ENCODE measurements at regions not wholly inside any gene's neighbourhood (a gene's known extent, or its start where the extent isn't known, plus 50 kb on each side); places are given as distances from the start of the nearest gene placed in this dataset.
"Not testable (repeated sequence)": the region's sequence is repeated elsewhere in the genome, so short reads cannot be mapped to it uniquely, and the experiment has no call there.

DNA sequence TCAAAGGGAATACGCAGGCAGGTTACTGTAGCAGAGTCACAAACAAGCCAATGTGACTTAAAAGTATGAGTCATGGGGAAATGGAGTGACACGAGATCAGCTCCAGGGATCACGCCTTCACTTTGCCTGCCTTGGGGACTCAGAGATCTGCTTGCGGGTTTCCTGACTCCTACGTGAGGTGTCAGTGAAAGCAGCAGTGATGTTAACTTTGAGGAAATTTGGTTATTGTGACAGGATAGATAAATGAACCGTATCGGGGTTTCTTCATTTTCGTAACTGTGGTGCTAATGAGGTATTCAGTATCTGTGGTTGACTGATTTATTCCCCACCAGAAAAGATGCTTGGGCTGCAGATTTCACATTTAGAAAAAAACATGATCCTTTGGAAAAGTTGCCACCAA, 383.3 kb upstream of the ZFP42 start:
- DNase-seq (ENCODE audit: low spot score): no peak
- in situ Hi-C loops (cut with HindIII; ENCODE audit: low sequenced_read_pairs): no loop called here

DNA sequence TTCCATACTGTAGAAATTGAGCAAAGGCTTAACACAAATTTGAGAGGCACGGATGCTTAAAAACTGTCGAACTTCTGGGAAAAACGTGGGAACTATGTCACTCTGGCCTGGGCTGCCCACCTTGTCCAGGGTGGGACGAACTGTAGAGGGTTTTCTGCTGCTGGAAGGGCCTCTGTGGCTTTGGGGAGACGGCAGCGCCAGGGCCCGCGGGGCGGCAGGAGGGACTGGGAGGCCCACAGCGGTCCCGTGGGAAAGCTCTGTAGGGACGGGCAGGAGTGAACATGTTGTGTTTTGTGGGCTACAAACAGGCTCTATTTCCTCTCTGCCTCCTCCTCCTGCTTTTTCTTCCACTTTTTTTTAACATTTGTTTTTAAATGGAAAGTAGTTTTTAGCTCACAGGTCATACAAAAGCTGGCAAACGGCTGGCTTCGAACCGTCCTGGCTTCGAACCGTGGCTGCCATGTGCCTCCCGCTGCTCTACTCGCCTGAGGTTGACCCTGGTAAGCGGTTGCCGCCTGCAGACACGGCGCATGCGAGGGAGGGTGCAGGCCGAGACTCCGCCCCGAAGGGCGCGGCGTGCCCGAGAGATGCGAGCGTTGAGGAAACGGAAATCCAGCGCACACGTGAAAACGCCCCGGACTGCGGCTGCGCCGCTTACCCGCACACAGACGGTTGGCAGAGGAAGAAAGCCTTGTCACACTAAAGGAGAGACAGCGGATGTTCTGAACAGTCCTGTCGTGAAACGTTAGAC, 382.3 kb upstream of the ZFP42 start:
- no peak for DNase-seq (ENCODE audit: low spot score)
- in situ Hi-C loops (cut with HindIII; ENCODE audit: low sequenced_read_pairs): no loop called here

DNA sequence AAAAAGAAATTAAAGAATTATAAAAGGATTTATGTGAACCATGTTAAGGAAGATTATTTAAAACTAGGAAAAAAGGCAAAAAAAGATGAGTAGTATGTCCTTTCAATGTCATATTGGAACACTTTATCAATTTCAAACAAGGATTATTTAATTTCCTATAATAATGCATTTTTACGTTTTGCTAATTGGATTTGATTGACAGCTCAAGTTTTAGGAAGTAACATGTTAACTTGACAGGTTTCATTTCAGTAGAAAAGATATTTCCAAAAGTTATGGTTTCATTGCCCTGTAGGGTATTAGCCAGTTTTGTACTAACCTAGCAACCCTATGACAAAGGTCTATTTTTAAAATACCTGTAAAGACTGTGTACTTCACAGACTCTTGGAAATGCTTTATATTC, 379.6 kb upstream of the ZFP42 start:
- DNase-seq (ENCODE audit: low spot score): no peak
- in situ Hi-C loops (cut with HindIII; ENCODE audit: low sequenced_read_pairs): no loop called here

DNA sequence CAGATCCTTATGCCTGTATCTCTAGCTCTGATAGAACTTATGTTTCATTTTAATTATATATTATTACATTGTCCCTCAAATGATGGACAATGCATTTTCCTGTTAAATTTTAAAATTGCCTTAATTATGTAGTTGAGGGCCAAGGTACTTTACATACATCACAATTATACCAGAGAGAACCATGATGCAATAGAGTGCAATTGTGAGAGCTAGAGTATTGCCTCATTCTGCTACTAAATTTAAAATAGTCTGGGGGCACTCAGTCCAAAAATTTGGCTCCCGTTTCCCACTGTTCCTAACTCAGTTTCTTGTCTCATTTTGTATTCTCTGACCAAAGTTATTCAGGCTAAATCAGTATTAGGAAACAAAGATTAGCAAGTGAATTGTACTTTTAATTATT, 378.5 kb upstream of the ZFP42 start:
- DNase-seq (ENCODE audit: low spot score): no peak
- in situ Hi-C loops (cut with HindIII; ENCODE audit: low sequenced_read_pairs): no loop called here

DNA sequence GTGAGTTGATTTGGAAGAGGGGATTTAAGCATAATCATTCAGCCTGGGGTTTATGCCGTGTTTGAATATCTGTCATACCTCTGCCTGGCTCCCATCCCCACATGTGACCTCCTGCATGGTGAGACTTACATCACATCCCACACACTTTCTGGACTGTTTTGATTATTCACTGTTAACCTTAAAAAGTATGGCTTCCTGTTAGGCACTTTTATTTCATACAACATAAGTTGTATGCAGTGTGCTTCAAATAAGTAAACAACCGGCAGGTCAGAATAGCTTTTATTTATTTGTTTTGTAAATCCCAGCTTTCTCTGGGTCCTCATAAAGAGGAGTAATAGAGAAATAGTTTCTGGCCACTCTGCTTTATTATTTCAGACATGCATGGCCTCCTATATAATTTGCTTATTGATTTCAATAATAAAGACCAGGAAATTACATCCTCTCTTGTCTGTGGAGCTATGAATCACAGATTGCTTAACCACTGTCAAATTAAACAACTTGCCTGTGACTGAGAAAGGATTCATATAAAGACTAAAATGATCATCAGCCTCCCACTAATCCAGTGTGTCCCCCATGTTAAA, 376.8 kb upstream of the ZFP42 start:
- DNase-seq (ENCODE audit: low spot score): no peak

DNA sequence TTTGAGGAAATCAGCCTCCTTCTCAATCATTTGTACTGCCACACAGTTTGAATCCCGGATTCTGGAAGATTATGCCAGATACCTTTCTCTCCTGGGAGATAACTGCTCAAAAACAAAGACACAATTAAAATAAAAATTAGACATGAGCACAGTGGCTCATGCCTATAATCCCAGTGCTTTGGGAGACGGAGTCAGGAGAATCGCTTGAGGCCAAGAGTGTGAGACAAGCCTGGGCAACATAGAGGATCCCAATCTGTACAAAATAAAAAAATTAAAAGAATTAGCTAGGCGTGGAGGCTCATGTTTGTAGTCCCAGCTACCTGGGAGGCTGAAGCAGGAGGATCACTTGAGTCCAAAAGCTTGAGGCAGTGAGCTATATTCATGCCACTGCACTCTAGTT, 376.3 kb upstream of the ZFP42 start:
- DNase-seq (ENCODE audit: low spot score): no peak
- in situ Hi-C loops (cut with HindIII; ENCODE audit: low sequenced_read_pairs): no loop called here

More for the DNA sequence above, 376.8 kb upstream of the ZFP42 start:
- in situ Hi-C loops (cut with HindIII; ENCODE audit: low sequenced_read_pairs): no loop called here

DNA sequence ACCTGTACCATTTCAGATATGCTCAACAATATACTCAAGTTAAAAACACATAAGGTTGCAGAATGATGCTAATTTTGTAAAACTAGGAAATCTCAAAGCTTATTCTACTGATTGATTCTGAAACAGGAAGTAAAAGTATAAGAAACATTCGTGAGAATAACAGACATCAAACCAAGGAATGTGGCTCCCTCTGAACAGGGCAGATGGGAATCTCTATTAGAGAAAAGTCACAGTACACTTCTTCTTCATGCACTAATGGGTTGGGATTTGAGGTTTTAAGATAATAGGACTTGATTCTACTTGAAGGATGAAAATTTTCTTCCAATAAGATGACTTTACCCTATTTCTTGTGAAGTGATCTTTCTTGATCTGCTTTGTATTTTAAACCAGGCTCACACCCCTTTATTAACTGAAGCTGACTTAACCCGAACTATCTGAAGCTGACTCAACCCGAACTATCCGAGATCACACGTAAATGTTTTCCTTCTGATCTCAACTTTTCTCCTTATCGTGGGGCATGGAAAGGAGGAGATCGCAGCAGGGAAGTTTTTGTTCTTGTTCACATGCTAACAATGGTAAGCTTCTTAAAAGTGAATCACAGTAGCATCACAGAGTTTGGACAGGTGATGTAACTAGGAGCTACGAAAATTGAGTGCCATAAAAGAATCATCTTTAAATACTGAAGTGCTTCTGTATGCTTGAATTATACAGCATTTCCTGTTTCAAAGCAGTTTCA, 363.1 kb upstream of the ZFP42 start:
- in situ Hi-C loops (cut with HindIII; ENCODE audit: low sequenced_read_pairs): no loop called here
- no peak for DNase-seq (ENCODE audit: low spot score)

DNA sequence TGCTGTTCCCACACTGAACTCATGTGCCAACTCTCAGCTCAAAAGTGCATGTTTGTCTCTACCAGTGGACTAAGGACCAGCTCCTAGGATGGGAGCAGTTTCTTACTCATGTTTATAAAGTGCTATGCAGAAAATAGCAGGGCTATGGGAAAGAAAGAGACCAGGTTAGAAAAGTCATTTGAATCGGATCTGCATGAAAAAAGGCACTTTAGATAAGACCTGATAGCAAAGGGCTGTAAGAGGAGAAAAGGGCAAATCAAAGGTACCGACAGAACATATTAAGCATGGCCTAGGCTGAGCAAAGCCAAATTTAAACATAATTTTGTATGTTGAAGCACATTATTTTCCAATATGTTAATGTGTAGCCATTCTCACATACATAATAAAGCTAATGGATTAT, 362.3 kb upstream of the ZFP42 start:
- no peak for DNase-seq (ENCODE audit: low spot score)
- in situ Hi-C loops (cut with HindIII; ENCODE audit: low sequenced_read_pairs): no loop called here

DNA sequence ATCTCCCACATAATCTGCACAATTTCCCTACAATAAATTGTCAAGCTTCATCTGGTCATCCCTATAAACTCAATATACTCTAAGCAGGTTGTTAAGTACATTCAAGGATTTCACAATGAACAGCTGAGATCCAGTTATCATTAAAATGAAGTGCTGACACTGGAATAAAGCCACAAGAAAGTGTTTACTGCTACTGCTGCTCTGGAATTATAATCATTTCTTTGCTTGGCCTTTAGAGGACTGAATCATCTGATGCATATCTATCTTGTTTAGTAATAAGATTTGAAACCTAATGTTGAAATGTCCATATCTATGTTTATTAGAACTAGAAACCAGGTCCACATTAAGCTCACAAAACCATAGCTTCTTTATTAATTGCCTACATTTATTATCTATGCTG, 338.6 kb upstream of the ZFP42 start:
- in situ Hi-C loops (cut with HindIII; ENCODE audit: low sequenced_read_pairs): no loop called here
- DNase-seq (ENCODE audit: low spot score): no peak

DNA sequence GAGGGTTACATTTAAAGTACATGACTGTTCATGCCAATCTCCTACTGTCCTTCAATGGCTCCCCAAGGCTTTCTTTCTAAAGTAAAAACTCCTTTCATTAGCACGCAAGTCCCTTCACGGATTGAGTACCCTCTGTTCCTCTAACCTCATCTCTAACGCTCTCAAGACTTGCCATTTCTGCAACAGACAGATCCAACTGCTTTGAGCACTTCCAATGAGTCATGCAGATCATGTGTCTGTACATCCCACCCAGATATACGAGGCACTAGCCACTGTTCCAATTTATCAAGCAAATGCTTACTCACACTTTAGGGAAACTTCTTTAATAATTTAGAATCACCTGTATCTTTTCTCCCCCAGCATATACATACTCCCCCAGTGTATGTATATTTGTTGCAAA, 332.5 kb upstream of the ZFP42 start:
- in situ Hi-C loops (cut with HindIII; ENCODE audit: low sequenced_read_pairs): no loop called here
- no peak for DNase-seq (ENCODE audit: low spot score)

DNA sequence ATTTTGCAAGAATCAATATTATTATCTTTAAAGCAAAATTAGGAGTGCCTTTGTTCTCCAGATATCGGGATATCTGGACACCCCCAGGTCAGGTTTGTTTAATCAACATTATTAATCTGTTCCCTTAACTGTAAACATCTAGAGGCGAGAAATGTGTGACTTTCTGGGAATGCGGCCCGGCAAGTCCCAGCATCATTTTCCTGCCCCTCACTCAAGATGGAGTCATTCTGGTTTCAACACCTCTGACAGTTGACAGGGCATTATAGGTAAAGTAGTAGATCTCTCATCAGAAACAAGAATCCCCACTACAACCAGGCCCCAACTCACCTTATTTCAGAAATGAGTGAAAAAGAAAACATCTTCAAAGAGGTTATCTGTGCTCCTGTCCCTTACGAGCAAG, 331.6 kb upstream of the ZFP42 start:
- DNase-seq (ENCODE audit: low spot score): no peak
- in situ Hi-C loops (cut with HindIII; ENCODE audit: low sequenced_read_pairs): no loop called here

DNA sequence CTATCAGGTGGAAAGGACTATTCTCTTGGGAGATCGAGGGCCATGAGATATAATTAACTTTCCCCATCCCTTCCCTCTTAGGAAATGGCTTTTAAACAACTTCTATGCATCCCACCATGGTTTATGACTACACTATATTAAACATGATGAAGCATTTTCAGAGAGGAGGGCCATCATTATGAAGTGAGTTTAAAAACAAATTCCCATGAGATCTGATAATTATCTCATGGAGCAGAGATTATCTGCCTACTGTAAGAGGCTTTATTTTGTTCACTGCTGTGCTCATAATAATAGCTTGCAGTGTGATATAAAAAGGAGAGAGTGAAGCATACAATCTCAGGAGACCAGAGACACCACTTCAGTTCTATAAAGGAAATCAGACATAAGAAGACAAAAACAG, 330.5 kb upstream of the ZFP42 start:
- in situ Hi-C loops (cut with HindIII; ENCODE audit: low sequenced_read_pairs): no loop called here
- no peak for DNase-seq (ENCODE audit: low spot score)

DNA sequence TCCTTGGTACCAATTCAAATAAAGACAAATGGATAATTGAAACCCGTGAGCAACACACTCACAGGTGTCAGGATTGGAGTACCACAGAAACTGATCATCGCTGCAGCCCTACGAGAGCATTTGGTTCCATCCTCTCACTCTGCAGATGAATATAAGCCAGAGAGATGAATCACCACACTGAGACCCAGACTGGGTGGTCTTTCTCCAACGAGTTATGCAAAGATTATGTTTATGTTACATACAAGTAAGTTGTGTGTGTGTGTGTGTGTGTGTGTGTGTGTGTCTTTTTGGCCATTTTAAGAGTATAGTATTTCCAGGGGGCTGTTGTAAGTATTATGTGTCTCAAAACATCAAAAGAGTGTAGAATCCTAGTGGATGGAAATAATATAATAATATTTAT, 329.5 kb upstream of the ZFP42 start:
- in situ Hi-C loops (cut with HindIII; ENCODE audit: low sequenced_read_pairs): no loop called here
- no peak for DNase-seq (ENCODE audit: low spot score)

DNA sequence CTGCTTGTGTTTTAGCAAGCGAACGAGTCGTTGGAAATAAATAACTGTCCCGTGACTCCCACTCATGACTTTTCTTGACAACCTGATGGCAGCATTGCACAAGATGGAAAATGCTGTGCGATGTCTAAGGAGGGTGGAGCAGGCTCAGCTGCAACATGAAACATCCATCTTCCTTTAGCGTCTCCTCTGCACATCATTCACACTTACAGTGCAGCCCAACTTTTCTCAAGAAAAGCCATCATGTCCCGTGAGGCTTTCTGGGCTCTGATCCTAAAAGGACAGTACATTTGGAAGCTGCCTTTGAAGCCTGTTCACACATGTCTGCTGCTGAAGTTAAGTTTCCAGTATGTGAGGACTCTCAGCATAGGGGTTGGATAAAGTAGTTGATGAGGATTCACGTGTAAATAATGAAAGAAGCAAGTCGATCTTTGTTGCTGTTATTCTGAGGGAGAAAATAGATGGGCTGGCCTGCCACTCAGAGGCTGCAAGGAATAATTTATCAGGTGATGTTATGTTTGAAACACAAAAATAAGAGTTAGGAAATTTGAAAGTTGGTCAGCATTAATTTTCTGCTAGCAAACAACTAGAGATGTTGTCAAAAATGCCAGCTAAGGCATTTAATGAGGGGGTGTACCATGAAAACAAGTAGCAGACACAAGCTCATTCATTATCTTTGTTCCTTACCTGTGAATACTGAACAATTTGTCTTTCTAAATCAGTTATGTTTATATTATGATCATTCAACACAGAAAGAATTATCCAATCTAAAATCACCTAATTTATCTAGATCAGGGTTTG, 328.7 kb upstream of the ZFP42 start:
- DNase-seq (ENCODE audit: low spot score): peak; percentile 25
- in situ Hi-C loops (cut with HindIII; ENCODE audit: low sequenced_read_pairs): no loop called here

DNA sequence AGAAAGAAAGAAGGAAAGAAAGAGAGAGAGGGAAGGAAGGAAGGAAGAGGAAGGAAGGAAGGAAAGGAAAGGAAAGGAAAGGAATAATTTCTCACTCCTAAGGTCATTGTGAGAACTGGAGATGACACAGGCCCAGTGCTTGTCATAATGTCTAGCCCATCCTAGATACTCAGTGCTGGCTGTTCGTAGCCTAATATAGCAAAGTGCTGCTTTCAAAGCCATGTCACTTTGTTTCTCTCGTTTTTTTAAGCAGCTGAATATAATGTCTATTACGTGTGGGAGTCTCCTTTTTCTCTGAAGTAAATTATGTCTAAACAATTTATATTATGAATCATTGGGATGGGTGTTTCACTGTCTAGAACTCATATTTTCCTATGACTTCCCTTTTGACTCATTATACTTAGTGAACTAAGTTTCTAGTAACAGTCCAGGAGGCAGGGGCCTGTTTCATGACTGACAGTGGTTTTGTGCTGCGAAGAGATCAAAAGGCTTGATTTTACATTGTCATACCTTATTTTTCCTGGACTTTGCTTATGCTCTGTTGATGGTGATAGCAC, 327.0 kb upstream of the ZFP42 start:
- in situ Hi-C loops (cut with HindIII; ENCODE audit: low sequenced_read_pairs): no loop called here
- no peak for DNase-seq (ENCODE audit: low spot score)

DNA sequence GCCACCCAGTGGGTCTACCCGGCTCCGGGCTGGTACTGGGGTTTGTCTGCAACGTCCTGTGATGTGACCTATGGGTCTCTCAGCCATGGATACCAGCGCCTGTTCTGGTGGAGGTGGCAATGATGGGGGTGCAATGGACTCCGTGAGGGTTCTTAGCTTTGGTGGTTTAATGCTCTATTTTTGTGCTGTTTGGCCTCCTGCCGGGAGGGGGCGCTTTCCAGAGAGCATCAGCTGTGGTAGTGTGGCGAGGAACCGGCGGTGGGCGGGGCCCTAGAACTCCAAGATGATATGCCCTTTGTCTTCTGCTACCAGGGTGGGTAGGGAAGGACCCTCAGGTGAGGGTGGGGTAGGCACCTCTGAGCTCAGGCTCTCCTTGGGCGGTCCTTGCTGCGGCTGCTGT, 324.1 kb upstream of the ZFP42 start:
- DNase-seq (ENCODE audit: low spot score); in situ Hi-C loops (cut with HindIII; ENCODE audit: low sequenced_read_pairs): not testable (repeated sequence)

DNA sequence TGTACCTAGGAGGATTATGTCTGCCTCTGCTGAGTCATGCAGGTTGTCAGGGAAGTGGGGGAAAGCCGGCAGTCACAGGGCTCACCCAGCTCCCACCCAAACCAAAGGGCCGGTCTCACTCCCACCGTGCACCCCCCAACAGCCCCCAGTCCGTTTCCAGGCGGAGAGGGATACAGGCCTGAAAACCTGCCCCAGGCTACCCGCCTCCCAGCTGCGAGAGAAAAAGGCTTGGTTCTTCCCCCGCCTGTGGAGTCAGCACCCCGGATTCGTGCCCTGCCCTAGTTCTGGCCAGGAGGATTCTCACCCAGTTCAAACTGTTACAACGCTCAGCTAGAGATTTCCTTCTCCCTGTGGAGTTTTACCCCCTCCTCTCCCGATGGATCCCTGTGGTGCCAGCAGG, 323.6 kb upstream of the ZFP42 start:
- in situ Hi-C loops (cut with HindIII; ENCODE audit: low sequenced_read_pairs); DNase-seq (ENCODE audit: low spot score): not testable (repeated sequence)

DNA sequence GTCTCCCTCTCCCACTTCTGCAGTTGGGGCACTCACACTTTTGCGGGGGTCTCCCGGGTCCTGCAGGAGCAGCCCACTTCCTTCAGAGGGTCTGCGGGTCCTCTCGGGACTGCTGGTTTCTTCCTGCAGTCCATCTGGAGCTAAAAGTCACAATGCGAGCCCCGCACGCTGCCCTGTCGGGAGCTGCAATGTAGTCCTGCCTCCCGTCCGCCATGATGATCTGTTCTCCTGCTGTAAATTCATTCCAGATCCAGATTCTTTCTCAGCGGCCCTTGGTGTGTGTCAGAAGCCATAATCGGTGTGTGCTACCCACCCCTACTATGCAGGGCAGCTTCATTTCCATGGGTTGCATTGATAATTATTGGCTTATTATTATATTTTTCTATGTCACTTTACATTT, 323.0 kb upstream of the ZFP42 start:
- DNase-seq (ENCODE audit: low spot score); in situ Hi-C loops (cut with HindIII; ENCODE audit: low sequenced_read_pairs): not testable (repeated sequence)

DNA sequence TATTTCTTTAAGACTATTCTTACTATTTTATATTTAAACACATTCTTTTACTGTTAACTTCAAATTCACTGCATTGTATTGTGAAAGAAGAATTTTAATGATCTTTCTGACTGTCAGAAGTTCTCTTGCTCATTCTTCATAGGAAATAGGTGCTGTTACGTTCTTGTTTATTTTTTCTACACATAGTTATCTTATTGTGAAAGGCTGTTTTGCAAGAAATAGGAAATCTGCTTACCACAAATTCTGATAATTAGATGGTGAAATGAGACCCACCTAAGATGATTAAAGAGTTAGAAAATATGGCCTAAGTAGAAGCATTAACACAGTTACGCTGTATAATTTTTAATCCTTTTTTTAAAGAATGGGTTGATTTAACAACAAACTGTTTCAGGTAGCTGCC, 316.1 kb upstream of the ZFP42 start:
- no peak for DNase-seq (ENCODE audit: low spot score)
- in situ Hi-C loops (cut with HindIII; ENCODE audit: low sequenced_read_pairs): no loop called here

DNA sequence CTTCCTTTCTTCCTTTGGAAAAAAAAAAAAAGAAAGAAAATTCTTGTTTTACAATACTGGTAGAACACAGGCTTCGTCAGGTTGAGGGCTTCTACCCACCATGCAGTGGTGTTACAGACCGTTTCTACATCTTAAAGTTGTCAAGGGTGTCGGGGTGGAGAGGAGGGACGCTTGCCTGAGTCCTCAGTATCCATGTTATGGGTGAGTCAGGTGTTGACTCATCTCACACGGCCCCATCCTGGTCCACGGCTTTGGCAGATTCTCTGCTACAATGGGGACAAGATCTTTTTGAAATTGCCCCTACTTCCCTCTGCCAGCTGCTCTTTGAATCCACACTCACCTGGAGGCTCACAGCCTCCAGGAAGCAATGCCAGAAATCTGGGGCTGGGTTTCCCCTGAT, 310.3 kb upstream of the ZFP42 start:
- in situ Hi-C loops (cut with HindIII; ENCODE audit: low sequenced_read_pairs): no loop called here
- DNase-seq (ENCODE audit: low spot score): no peak
